ENCODE measurements at regions not wholly inside any gene's neighbourhood (a gene's known extent, or its start where the extent isn't known, plus 50 kb on each side); places are given as distances from the start of the nearest gene placed in this dataset.

DNA sequence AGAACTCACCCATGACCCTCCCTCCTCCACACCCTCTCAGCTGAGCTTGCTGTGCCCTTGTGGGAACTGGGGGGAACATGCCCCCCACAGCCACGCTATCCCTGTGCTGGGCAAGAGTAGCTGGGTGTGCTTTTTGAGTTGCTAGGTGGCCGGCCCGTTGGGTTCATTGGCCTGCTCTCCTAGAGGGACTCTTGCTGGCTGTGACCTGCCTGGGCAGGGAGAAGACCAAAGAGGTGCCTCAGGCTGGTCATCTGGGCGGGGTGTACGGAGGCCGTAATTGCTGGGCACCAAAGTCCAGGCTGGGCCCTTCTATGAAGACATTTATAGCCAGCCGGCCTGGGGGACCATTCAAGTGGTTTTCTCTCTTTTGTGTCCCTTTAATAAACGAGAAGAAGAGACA, 138.3 kb upstream of the ZBTB40 start:
- ATAC-seq (no peak), DNase-seq (no peak)
- Histone ChIP-seq H3K27me3 (peaks cover 0 to 48% (median 30%) of the 10 kb centered on the region in 7 donors), H3K9me3 (peaks cover 0 to 8% (median 0%) of the 10 kb centered on the region in 11 donors), H3K4me3 (no peak overlapping the region), H3K27ac (no peak overlapping the region), H3K4me1 (no peaks in the 10 kb centered on the region), H3K36me3 (no peaks in the 10 kb centered on the region)
- intact Hi-C loops (cut with DNase I): no loop called here
- WGBS, 2 donors: 84 to 87% methylated on average over 8 of the region's 8 CpGs
- TF ChIP-seq, protein P1, sequence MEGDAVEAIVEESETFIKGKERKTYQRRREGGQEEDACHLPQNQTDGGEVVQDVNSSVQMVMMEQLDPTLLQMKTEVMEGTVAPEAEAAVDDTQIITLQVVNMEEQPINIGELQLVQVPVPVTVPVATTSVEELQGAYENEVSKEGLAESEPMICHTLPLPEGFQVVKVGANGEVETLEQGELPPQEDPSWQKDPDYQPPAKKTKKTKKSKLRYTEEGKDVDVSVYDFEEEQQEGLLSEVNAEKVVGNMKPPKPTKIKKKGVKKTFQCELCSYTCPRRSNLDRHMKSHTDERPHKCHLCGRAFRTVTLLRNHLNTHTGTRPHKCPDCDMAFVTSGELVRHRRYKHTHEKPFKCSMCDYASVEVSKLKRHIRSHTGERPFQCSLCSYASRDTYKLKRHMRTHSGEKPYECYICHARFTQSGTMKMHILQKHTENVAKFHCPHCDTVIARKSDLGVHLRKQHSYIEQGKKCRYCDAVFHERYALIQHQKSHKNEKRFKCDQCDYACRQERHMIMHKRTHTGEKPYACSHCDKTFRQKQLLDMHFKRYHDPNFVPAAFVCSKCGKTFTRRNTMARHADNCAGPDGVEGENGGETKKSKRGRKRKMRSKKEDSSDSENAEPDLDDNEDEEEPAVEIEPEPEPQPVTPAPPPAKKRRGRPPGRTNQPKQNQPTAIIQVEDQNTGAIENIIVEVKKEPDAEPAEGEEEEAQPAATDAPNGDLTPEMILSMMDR (IDR thresholded peaks at IDR 0.05): no peak

DNA sequence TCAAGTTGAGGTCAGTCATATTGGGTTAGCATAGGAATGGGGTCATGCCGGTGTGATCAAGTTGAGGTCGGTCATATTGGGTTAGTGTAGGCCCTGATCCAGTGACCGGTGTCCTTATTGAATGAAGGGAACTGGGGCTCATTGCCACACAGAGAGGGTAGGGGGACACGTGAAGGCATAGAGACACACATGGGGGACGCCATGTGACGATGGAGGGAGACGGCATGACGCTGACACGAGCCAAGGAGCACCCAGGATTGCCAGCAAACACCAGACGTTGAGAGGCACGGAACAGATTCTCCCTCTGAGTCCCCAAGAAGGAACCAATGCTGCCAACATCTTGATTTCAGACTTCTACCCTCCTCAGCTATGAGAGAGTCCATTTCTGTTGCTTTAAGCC, 136.9 kb upstream of the ZBTB40 start:
- no peak for ATAC-seq
- H3K27me3 ChIP-seq: peaks cover 0 to 61% (median 43%) of the 10 kb centered on the region in 7 donors
- H3K9me3 ChIP-seq: peaks cover 0 to 2% (median 0%) of the 10 kb centered on the region in 11 donors
- no peak overlapping the region for H3K27ac ChIP-seq
- no peak for DNase-seq
- no peak overlapping the region for H3K4me3 ChIP-seq
- TF ChIP-seq, protein P1 (IDR thresholded peaks at IDR 0.05): no peak
- no peaks in the 10 kb centered on the region for H3K36me3 ChIP-seq
- no peaks in the 10 kb centered on the region for H3K4me1 ChIP-seq
- WGBS, 2 donors: 91% methylated on average over 11 of the region's 11 CpGs
- intact Hi-C loops (cut with DNase I): no loop called here

DNA sequence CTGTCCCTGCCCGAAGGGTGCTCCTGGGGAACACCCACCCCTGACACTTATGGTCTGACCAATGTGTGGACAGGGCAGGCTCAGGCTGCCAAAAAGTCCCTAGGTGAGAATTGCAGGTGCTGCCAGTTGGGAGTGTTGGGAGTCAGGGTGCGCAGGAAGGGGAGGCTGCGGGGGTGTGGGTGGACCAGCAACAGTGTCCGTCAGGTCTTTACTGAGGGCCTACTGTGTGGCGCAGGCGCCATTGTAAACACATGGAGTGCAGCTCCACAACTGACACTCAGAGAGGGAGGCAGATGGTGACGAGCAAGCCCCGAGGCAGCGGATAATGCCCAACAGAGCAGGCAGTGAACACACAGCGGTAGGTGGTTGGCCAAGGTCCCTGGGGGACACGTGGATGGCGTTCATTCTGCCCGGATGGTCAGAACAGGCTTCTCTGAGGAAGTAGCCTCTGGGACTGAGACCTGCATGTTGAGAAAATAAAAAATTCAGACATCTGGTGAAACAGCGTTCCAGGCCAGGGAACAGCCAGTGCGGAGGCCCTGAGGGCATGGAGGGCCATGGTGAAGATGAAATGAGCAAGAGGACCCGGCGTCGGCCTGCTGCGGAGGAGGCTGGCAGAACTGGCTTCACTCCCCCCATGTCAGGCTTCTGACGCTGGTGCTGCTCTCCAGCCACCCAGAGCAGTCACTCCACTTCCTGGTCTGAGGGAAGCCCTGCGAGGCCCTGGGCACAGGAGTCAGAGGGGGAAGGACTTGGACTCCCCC, 136.2 kb upstream of the ZBTB40 start:
- WGBS, 2 donors: 82 to 83% methylated on average over 21 of the region's 21 CpGs

DNA sequence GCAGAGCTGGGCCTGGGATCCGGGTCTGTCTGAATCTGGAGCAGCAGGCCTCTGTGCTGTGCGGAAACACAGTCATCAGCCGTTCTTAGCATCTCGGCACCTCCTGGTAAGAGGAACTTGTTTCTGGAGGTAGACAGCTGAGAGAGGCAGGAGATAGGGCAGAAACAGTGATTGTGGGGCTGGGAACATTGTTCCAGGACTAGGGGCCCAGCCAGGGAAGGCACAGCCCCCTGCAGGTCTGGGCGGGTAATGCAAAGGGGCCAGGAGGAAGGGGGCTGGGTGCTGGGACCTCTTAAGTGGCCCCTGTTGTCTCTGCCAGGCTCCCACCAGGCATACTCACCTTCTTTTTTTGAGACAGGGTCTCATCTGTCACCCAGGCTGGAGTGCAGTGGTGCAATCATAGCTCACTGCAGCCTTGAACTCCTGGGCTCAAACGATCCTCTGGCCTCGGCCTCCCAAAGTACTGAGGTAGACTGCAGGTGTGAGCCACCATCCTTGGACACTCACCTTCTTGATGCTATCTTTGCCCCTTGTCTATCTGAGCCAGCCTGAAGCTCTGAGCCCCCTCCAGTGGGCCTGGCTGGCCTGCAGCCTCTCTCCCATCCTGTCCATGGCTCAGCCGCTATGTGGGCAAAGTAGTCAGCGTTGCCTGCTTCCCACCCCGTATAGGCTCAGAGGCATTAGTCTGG, 134.3 kb upstream of the ZBTB40 start:
- Histone ChIP-seq H3K9me3 (peaks cover 0 to 4% (median 0%) of the 10 kb centered on the region in 11 donors), H3K4me1 (no peaks in the 10 kb centered on the region), H3K36me3 (no peaks in the 10 kb centered on the region), H3K4me3 (no peak overlapping the region), H3K27me3 (peaks cover 0 to 60% (median 45%) of the 10 kb centered on the region in 7 donors), H3K27ac (no peak overlapping the region)
- ATAC-seq (no peak), DNase-seq (no peak)
- intact Hi-C loops (cut with DNase I): no loop called here
- TF ChIP-seq, protein P1 (IDR thresholded peaks at IDR 0.05): peak in 4 of 9 donors; percentile 14 to 48 (median 22)
- 68 to 71% methylated on average over 10 of the region's 10 CpGs for WGBS, 2 donors

More for the DNA sequence above, 136.2 kb upstream of the ZBTB40 start:
- TF ChIP-seq, protein P1 (IDR thresholded peaks at IDR 0.05): no peak
- DNase-seq (no peak), ATAC-seq (no peak)
- H3K4me3 ChIP-seq: no peak overlapping the region
- H3K27ac ChIP-seq: no peak overlapping the region
- intact Hi-C loops (cut with DNase I): no loop called here
- H3K9me3 ChIP-seq: no peaks in the 10 kb centered on the region
- H3K4me1 ChIP-seq: no peaks in the 10 kb centered on the region
- H3K36me3 ChIP-seq: no peaks in the 10 kb centered on the region
- peaks cover 0 to 63% (median 43%) of the 10 kb centered on the region in 7 donors for H3K27me3 ChIP-seq
